ENCODE measurements at regions not wholly inside any gene's neighbourhood (a gene's known extent, or its start where the extent isn't known, plus 50 kb on each side); places are given as distances from the start of the nearest gene placed in this dataset.

GRCh38 chr2:128791120-128791984 lies 472.7 kb upstream of the HS6ST1 start:
- TF ChIP-seq CTCF (IDR thresholded peaks at IDR 0.05; ENCODE audit: insufficient read depth, low read length, poor library complexity, severe bottlenecking) (no peak), EZH2phosphoT487 (conservative IDR thresholded peaks at IDR 0.05; ENCODE audit: low read length) (no peak)
